ENCODE measurements at regions not wholly inside any gene's neighbourhood (a gene's known extent, or its start where the extent isn't known, plus 50 kb on each side); places are given as distances from the start of the nearest gene placed in this dataset.
"Not testable (repeated sequence)": the region's sequence is repeated elsewhere in the genome, so short reads cannot be mapped to it uniquely, and the experiment has no call there.

DNA sequence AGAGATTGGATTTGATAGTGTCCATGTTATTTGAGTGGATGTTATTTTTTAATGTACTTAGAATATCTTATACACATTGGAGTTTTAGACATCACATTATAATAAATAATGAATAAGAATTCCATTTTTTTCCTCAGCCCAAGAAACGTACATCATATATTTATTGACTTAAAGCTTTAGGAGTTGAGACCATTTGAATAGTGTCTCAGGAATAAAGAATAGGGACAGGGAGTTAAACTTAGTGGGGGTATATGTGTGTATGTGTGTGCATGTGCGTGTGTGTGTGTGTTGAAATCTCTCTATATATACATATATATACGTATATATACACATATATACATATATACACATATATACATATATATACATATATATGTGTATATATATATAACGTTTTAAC, 542.9 kb upstream of the CHD1 start:
- in situ Hi-C loops (cut with MboI; ENCODE audit: low sequenced_read_pairs) = not testable (repeated sequence)

DNA sequence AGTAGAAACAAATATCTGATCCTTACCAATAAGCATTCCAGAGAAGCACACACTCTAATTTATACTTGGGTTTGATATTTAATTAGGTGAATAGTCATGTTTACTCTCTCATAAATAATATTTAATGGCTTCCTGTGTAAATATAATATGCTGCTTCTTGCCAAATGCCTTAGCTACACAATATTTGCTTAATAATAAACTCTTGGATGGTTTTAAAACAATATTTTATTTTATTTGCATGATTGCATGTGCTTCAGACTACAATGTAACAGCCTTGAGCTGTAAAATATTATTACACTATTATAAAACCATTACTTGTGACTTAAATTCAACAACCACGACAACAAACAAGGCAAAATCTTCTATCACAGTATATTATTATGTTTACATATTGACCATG, 542.4 kb upstream of the CHD1 start:
- in situ Hi-C loops (cut with MboI; ENCODE audit: low sequenced_read_pairs) = not testable (repeated sequence)

DNA sequence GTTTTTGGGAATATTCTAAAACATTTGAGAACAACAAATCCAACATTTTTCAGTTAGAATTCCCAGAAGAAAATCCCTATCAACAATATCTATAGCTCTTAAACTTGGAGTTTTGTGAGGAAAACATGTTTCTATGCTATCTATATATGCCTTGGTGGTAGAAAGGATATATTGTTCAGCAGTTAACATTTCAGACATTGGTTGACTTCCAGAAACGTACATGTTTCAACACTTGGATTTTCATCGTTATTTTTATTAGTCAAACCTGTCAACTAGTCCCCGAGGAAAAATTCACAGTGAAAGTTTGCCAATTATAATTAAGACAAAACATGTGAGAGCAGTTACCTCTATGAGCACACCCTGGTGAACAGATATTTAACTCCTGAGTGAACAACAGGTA, 541.8 kb upstream of the CHD1 start:
- in situ Hi-C loops (cut with MboI; ENCODE audit: low sequenced_read_pairs) = not testable (repeated sequence)

DNA sequence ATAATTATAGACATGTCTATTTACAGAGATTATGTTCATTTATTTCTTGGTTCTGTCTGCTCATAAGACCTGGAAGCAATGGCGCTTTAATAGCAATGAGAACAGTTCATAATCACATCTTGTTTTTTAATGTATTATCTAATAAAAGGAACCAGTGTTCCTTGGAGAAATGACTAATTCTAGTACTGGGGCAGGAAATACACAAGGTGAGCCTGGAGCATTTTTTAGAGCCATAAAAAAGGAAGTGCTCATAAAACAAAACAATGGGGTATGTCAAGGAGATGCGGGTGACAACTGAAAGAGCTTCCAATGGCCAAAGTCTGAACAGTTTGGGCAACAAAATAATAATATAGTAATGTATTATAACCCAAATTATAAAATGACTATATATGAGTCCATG, 531.9 kb upstream of the CHD1 start:
- in situ Hi-C loops (cut with MboI; ENCODE audit: low sequenced_read_pairs) = no loop called here

DNA sequence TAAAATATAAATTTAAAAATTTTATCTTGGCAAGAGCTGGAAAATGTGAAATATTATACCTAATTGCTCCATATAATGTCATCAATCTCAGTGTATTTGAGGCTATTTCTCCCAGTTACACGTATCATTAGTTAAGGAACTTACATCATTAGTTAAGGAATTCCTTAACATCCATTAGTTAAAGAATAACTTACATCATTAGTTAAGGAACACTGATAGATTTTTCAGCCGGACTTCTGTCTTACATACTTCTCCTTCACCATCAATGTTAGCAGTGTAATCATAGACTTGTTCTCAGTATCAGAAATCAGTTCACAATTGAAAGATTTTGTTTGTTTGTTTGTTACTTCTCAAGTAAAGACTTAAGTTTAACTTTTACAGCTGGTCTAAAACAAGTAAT, 524.4 kb upstream of the CHD1 start:
- in situ Hi-C loops (cut with MboI; ENCODE audit: low sequenced_read_pairs) = no loop called here

DNA sequence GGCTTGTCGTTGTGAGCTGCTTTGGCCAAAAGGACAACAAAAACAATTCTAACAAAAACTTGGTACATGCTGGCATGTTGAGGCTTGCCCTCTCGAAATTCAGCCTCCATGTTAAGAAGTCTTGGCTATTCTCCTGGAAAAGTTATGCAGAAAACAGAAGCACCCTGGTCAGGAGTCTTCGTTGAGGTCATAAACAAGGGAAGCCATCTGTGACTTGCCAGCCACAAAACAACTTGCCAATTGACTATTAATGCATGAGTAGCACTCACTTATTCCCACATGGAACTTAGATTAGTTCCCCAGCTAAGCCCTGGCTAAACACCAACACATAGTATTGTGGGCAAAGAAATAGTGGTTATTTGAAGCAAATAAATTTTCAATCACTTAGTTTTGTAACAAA, 521.0 kb upstream of the CHD1 start:
- in situ Hi-C loops (cut with MboI; ENCODE audit: low sequenced_read_pairs) = no loop called here

DNA sequence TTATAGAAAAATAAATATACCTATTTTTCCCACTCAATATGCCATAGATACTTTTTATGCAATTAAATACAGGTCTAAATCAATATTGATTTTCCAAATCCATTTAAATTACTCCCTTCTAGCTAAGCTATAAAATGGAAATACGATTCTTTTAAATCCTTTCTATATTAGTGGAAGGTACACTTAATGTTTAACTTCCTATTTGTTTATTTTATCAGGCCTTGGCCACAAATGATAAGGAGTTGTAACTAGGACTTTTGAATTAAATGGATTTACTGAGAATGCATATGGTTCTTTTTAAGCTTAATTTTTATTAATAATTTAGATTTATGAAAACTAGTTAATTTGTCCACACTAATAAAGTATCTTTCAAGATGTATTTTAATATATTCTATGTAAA, 517.0 kb upstream of the CHD1 start:
- in situ Hi-C loops (cut with MboI; ENCODE audit: low sequenced_read_pairs) = no loop called here

DNA sequence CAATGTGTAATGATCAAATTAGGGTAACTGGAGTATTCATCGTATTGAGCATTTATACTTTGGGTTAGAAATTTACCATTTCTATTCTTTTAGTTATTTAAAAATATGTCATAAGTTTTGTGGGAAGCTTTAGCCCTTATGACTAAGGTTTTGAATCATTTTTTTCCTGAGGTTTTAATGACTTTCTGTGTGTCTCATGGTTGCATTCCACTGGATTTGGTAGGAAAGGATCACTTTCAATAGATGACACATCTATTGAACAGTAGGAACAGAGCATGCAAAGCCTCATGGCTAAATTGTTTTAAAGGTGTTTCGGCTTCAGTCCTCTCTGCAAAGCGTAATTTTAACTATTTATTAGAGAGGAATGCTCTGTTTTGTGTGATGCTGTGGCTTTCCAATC, 512.4 kb upstream of the CHD1 start:
- in situ Hi-C loops (cut with MboI; ENCODE audit: low sequenced_read_pairs) = no loop called here

DNA sequence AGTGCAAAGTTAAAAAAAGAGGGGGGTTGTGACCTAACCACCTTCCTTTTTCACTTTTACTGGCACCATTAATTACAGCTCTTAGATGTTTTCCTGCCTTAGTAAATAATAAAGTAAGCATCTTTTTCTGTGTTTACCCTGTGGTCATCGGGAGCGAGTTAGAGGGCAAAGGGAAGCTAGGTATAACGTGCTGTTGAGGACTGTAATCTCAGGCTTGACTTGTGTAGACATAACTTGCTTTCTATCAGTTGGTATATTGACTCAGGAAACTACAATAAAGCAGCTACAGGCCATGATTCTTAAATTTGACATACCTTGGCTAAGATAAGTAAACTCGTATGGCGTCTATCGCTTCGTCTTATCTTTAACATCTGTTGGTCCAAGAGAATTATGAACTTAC, 509.8 kb upstream of the CHD1 start:
- in situ Hi-C loops (cut with MboI; ENCODE audit: low sequenced_read_pairs) = no loop called here

DNA sequence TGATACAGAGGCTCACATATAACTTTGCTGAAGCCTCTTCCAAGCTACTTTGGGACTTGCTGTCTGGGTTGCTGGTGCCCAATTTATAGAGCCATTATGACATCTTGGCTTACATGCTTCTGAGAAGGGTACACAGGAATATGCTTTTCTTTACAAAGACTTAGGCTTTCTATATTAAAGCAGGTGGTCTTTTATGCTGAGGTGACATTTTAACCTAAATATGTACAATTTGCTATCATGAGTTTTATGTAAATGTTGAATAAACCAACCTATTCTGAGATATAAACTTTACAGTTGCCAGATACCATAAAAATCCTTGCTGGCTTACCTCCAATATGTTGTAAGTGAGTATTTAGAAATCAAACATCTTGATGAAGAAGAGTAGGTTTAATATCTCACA, 509.2 kb upstream of the CHD1 start:
- in situ Hi-C loops (cut with MboI; ENCODE audit: low sequenced_read_pairs) = no loop called here

DNA sequence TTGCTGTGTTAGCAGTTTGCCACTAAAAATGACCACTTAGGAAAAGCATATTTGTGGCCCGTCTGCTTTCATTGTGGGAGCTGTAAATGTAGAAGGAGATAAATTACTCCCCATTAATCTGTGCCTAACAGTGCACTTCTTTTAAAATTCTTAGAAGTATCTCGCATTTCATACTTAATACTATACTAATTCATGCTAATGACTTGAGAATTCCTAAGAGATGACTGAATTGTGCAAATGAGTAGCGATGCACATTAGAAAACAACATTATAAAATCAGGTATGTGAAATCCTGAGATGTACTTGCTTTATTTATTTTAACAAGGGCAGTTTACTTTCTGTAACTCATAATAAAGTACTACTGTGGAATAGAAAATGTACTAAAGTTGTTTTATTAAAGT, 494.6 kb upstream of the CHD1 start:
- in situ Hi-C loops (cut with MboI; ENCODE audit: low sequenced_read_pairs) = not testable (repeated sequence)

DNA sequence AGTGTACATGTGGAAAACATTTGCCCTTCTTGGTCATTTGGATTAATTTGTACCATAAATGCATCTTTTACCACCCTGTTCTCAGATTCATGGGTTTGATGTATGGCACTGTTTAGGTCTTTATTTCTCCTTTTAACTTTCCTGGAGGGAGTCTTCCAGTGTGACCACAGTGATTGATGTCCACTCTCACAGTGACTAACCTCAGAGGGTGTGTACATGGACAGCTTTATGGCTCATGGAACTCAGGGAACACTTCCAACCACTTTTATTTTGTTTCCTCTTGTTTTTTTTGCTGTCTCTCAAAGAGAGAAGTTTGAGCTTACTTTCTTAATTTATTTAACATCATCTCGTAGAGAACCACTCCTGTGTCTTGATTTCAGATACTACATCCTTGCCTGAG, 489.8 kb upstream of the CHD1 start:
- in situ Hi-C loops (cut with MboI; ENCODE audit: low sequenced_read_pairs) = not testable (repeated sequence)

DNA sequence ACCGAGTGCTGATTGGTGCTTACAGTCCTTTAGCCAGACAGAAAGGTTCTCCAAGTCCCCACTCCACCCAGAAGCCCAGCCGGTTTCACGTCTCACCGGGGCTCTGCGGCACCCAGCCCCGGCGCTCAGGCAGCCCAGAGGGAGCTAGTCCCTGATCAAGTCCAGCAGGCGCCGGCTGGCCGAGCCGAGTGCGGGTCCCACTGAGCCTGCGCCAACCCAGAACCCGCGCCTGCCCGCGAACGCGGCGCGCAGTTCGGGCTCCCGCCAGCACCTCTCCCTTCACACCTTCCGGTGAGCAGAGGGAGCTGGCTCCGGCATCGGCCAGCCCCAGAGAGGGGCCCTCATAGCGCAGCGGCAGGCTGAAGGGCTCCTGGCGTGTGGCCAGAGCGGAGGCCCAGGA, 481.6 kb upstream of the CHD1 start:
- in situ Hi-C loops (cut with MboI; ENCODE audit: low sequenced_read_pairs) = not testable (repeated sequence)

DNA sequence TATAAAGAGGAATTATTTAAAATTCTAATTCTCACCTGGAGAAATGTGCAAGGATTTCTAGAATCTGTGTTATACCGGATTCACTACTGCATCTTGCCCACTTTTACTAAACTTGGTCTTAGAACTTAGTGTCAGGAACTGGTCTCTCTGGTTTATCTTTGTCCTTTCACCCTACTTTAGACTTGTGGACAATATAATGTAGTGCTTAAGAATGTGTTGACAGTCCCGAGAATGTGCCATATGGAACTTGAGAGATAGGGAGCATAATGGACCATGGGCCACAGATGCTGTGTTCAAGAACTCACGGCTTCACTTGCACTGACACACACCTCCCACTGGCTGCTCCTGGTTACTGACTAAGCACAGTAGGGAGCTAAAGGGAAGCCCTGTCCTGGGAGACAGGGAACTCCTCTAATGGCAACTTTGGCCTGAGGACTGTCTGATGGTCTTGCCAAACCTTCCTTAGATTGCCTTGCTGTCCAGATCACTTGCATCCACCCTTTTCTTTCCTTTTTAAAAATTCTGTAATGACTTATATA, 476.0 kb upstream of the CHD1 start:
- in situ Hi-C loops (cut with MboI; ENCODE audit: low sequenced_read_pairs) = not testable (repeated sequence)

DNA sequence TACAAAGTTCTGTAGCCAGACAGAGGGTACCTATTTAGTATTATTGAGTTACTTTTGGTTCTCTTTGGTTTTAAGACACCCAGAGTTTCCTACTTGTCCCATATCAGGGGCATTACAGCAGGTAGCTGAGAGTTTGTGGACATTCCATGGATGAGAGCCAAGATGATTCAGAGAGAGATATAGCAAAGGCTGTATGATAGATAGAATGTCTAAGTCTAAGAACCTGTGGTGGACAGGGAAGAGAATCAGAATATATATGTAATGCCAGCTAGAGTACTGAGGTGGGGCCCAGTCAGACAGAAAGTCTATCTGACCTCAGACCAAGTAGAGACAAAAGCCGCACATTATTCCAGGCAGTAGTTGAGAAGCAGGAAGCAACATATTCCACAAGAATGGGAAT, 471.8 kb upstream of the CHD1 start:
- in situ Hi-C loops (cut with MboI; ENCODE audit: low sequenced_read_pairs) = not testable (repeated sequence)

DNA sequence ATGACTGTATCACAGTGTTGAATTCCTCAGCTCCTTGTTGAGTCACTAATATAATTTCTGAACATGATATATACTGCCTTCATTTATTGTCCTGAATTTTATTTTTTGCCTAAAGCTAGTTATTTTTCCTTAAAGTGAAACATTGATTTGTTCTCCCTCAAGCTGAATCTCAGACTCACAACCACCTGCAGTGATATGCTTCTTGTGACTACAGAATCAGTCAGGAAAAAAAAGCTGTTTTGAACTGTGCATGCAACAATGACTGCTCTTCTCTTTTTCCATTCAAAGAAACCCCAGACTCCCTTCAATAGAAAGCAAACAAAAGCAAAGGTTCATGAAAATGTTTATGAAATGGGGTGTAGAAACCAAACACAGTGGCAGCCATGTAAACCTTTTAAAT, 470.2 kb upstream of the CHD1 start:
- in situ Hi-C loops (cut with MboI; ENCODE audit: low sequenced_read_pairs) = no loop called here

DNA sequence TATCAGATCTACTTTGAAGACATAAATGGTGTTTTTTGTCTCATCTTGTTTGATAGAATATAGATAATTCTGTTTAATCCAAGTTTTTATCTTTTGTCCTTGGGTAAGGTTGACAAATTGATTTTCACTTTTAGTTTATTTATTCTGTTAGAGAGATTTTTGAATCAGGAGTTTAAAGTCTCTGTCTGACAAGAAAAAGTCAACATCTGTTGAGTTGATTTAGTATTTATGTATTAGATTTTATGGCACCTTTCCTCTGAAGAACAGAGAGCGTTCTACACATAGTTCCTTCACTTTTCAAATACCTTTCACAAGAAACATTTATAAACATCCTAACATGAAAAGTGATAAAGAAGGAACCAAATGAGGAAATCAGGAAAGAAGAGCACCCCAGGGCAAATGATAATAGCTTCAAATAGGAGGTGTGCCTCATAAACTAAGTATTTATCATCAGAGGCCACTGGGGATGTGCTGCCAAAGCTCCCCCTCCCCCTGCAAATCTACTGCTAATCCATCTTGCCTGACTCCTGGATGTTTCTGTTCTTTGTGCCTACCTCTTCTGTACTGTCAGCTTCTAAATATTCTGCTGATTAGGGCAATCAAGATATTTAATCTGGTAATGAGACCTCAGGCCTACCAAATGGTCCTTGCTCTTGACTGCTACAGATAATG, 457.7 kb upstream of the CHD1 start:
- in situ Hi-C loops (cut with MboI; ENCODE audit: low sequenced_read_pairs) = no loop called here

DNA sequence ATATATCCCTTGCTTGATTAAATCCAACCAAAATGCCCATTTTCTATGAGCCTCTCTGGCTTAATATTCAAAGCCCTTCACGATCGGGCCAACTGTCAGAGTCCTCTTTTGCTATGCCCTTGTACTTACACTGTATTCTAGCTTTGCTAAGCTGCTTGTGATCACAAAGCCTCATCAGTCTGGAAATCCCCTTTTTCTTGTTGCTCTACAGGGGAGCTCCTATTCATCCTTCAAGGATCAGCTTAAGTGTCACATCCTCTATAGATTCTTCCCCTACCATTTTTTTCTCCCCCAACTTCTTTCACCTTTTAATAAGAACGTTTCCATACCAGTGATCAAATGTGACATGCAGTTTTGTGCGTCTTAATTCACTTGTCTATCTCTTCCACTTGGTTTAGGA, 450.4 kb upstream of the CHD1 start:
- in situ Hi-C loops (cut with MboI; ENCODE audit: low sequenced_read_pairs) = no loop called here

DNA sequence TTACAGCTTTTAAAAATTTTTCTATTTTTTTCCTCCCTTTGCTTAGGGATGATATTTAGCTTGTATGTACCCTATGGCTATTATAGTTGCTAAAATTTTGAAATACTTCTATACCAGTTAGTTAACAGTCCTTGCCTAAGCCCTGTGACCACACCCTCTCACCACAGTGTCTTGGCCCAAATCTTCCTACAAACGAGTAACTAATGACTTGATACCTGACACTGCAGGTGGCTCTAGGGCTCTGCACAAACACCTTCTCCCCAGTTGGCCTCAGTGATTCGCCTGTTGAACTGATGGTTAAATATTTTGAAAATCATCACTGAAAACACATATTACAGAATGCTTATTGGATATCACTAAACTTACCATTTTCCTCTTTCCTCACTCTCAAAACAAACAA, 449.6 kb upstream of the CHD1 start:
- in situ Hi-C loops (cut with MboI; ENCODE audit: low sequenced_read_pairs) = no loop called here

DNA sequence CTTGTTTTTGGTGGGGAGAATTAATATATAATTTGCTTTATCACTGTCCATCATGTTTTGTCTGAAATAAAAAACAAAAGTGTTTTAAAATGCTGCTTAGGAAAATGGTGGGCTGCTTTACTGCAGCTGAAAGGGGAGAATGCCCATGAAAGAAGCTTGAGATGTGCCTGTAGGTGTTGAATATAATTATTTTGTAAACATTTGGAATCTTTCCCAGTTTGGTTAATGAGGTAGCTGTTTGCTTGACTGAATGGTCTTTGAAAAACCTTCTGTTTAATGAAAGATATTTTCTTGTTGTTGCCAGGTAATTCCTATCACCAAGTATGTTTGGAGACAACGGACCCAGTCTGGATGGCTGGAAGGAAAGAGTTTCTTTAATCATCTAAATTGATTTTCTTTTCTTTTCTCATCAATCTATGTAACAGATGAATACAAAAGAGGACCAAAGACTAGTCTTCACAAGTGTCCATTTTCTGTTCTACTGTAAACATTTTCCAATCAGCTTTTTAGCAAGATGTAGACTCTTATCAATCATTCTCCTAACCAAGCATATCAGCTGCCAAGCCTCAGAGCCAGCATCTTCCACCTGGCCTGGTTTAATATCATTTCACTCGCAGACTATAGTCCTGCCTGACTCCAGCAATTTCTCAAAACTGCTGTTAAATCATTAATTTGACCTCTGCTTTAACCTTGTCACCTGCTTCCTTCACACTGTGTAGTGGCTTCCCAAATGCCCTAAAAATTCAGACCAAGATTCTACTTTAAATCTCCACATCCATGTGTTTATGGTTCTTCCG, 441.2 kb upstream of the CHD1 start:
- in situ Hi-C loops (cut with MboI; ENCODE audit: low sequenced_read_pairs) = no loop called here

DNA sequence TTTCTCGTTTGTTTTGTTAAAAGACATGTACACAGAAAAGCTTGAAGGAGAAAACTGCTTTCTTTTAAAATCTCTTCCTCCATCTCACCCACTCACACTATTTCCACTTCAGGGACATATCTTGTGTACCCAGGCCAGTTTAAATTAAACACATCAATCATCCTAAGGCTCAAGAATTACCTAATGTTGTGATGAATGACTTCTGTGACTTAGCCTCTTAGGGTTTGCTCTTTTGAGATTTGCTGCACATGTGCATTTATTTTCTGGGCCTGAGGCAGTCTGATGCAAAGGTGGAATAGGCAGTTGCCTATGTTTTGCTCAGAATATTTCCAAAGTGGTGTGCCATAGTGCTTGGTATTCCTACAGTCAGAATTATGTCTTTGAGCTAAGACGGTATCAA, 439.9 kb upstream of the CHD1 start:
- in situ Hi-C loops (cut with MboI; ENCODE audit: low sequenced_read_pairs) = no loop called here

DNA sequence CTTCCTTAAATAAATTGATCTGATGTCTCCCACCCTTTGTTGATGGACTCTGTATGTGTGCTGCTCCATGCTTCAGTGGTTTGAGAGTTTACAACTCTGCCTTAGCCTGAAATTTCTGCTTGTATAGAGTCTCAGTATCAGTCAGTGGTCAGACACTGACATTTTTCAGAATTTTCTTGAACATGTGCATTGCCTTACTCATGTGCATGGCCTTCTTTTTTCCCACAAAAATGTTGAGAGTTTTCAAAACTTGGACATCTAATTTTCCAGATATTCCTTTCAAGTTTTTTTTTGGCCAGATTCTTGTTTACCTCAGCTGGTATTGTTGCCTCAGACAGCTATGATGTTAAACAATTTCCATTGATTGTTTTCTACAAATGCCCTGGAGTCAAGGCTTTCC, 427.1 kb upstream of the CHD1 start:
- in situ Hi-C loops (cut with MboI; ENCODE audit: low sequenced_read_pairs) = no loop called here

Measured in HL-60/S4 treated with phorbol 12-myristate 13-acetate at 8.2 ng/mL for 4 days and 3 days (cell line).